ENCODE measurements at regions not wholly inside any gene's neighbourhood (a gene's known extent, or its start where the extent isn't known, plus 50 kb on each side); places are given as distances from the start of the nearest gene placed in this dataset.
A peak's percentile ranks its signal among the peaks of the same experiment; 100 is the strongest.

DNA sequence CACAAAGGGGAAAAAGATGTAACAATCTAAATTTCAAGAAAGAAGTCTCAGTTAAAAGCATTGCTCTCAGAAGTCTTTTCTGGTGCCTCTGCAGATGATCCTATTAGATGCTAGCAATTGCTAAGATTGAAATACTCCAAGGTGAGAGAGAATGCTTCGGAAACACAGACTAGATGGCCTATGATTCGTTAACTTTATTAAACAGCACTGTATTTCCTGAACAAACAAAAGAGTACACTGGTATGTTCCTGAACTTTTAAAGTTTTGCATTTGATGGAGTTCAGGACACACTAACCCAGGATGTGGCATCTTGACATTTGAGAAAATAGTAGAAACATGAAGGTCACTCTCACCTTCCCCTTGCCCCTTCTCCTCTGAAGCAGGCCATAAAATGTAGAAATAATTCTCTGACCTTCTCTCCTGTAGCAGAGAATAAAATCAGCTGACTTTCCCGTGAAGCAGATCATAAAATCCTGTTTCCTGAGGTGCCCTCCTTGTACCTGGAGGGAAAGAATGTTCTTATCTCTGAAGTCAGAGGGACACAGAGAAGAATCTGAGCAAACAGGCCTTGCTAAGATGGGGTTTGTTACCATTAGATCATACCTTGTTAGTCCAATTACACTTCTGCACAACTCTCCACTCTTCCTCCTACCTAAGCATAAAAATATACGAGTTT lies 142.9 kb upstream of the USP25 start:
- Histone ChIP-seq H3K27ac (ENCODE audit: insufficient read depth, low read length, poor library complexity, severe bottlenecking) (no peak overlapping the region), H3K4me1 (ENCODE audit: control insufficient read depth, insufficient read depth, low read length, poor library complexity, severe bottlenecking) (no peaks in the 10 kb centered on the region), H3K9me3 (ENCODE audit: control insufficient read depth in 2 of 2, low read length in 2 of 2) (no peaks in the 10 kb centered on the region), H3K4me3 (ENCODE audit: low read depth, low read length) (no peak overlapping the region), H3K27me3 (ENCODE audit: control insufficient read depth, insufficient read depth, low read length) (no peaks in the 10 kb centered on the region), H3K36me3 (ENCODE audit: control insufficient read depth, insufficient read depth, low read length) (no peaks in the 10 kb centered on the region)
- H3K27ac Mint-ChIP-seq = no peak overlapping the region
- H3K9me3 Mint-ChIP-seq = no peaks in the 10 kb centered on the region
- H3K36me3 Mint-ChIP-seq = no peaks in the 10 kb centered on the region
- ATAC-seq (ENCODE audit: low read depth in 2 of 2) (no peak), DNase-seq (no peak)
- H3K4me1 Mint-ChIP-seq = no peaks in the 10 kb centered on the region
- no peaks in the 10 kb centered on the region for H3K27me3 Mint-ChIP-seq
- H3K4me3 Mint-ChIP-seq = no peak overlapping the region

DNA sequence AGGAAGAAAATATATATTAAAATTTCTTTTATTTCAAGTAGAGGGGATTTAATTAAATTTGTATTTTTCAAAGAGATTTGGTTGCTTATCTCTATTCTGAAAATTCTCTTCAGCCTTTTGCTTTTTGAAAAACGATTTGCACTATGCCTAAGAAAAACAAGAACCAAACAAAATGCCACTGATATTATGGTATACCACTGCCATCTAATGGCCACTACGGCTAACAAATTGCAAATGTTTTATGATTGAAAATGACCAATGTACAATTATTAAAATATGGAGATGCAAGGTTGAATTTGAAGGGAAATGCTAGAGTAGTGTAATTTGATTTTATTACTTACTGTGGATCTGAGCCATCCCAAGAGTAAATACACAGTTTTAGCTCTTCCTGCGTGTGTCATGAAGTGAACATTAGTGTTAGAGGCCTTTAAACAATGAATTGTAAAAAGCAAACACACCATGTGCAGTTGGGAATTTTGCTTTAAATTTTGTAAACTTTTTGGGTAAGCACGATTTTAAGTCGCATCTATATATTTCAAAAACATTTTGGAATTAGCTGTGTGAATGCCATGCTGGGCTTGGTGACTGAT lies 137.4 kb upstream of the USP25 start:
- Mint-ChIP-seq H3K27me3 (peaks cover 18% of the 10 kb centered on the region), H3K36me3 (no peaks in the 10 kb centered on the region), H3K4me3 (no peak overlapping the region), H3K9me3 (no peaks in the 10 kb centered on the region), H3K27ac (no peak overlapping the region), H3K4me1 (no peaks in the 10 kb centered on the region)
- Histone ChIP-seq H3K27me3 (ENCODE audit: control insufficient read depth, insufficient read depth, low read length) (peaks cover 5% of the 10 kb centered on the region), H3K27ac (ENCODE audit: insufficient read depth, low read length, poor library complexity, severe bottlenecking) (no peak overlapping the region), H3K4me3 (ENCODE audit: low read depth, low read length) (no peak overlapping the region), H3K9me3 (ENCODE audit: control insufficient read depth in 2 of 2, low read length in 2 of 2) (no peaks in the 10 kb centered on the region), H3K36me3 (ENCODE audit: control insufficient read depth, insufficient read depth, low read length) (no peaks in the 10 kb centered on the region), H3K4me1 (ENCODE audit: control insufficient read depth, insufficient read depth, low read length, poor library complexity, severe bottlenecking) (no peaks in the 10 kb centered on the region)
- ATAC-seq (ENCODE audit: low read depth in 2 of 2) (no peak), DNase-seq (peak in 2 of 3 donors; percentile 43 to 50)

DNA sequence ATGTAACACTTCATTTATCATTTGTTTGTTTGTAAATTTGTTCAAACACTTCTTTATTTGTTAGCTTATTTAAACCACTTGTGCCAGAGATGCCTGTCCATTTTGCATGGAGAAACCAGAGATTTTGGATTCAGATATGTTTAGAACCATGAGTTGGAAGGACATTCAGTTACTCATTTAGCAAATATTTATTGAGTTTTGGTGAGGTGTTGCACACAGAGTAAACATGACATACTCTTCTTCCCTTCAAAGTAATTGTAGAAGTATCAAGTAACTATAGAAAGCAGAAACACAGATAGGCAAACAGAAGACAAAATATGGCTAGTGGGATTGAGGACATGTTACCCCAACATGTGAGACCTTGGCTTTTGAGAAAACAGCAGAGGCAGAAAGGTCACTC lies 136.8 kb upstream of the USP25 start:
- H3K27ac Mint-ChIP-seq = no peak overlapping the region
- ATAC-seq (ENCODE audit: low read depth in 2 of 2) = no peak
- no peak overlapping the region for H3K4me3 ChIP-seq (ENCODE audit: low read depth, low read length)

DNA sequence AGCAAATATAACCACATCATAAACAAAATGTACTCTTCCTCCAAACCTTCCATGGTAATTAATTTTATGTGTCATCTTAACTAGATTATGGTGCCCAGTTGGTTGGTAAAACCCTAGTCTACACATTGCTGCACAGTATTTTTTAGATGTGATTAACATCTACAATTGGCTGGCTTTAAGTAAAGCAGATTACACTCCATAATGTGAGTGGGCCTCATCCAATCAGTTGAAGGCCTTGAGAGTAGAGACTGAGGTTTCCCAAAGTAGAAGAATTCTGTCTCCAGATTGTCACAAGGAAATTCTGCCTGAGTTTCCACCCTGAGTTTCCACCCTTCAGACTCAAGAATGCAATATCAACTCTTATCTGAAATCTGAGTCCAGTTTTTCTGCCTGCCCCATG lies 128.4 kb upstream of the USP25 start:
- no peak for ATAC-seq (ENCODE audit: low read depth in 2 of 2)
- H3K9me3 ChIP-seq (ENCODE audit: control insufficient read depth in 2 of 2, low read length in 2 of 2) = no peaks in the 10 kb centered on the region
- Mint-ChIP-seq H3K27me3 (peaks cover 20% of the 10 kb centered on the region), H3K9me3 (peaks cover 0 to 1% (median 0%) of the 10 kb centered on the region in 7 donors), H3K4me3 (no peak overlapping the region), H3K36me3 (no peaks in the 10 kb centered on the region), H3K4me1 (no peaks in the 10 kb centered on the region), H3K27ac (no peak overlapping the region)
- no peaks in the 10 kb centered on the region for H3K4me1 ChIP-seq (ENCODE audit: control insufficient read depth, insufficient read depth, low read length, poor library complexity, severe bottlenecking)
- H3K36me3 ChIP-seq (ENCODE audit: control insufficient read depth, insufficient read depth, low read length) = no peaks in the 10 kb centered on the region
- no peaks in the 10 kb centered on the region for H3K27me3 ChIP-seq (ENCODE audit: control insufficient read depth, insufficient read depth, low read length)
- DNase-seq = no peak
- H3K4me3 ChIP-seq (ENCODE audit: low read depth, low read length) = no peak overlapping the region
- H3K27ac ChIP-seq (ENCODE audit: insufficient read depth, low read length, poor library complexity, severe bottlenecking) = no peak overlapping the region

More for the DNA sequence above, 136.8 kb upstream of the USP25 start:
- H3K4me3 Mint-ChIP-seq = no peak overlapping the region
- no peaks in the 10 kb centered on the region for H3K4me1 Mint-ChIP-seq
- Histone ChIP-seq H3K36me3 (ENCODE audit: control insufficient read depth, insufficient read depth, low read length) (no peaks in the 10 kb centered on the region), H3K9me3 (ENCODE audit: control insufficient read depth in 2 of 2, low read length in 2 of 2) (no peaks in the 10 kb centered on the region), H3K27me3 (ENCODE audit: control insufficient read depth, insufficient read depth, low read length) (peaks cover 5% of the 10 kb centered on the region), H3K4me1 (ENCODE audit: control insufficient read depth, insufficient read depth, low read length, poor library complexity, severe bottlenecking) (no peaks in the 10 kb centered on the region), H3K27ac (ENCODE audit: insufficient read depth, low read length, poor library complexity, severe bottlenecking) (no peak overlapping the region)
- H3K9me3 Mint-ChIP-seq = no peaks in the 10 kb centered on the region
- H3K36me3 Mint-ChIP-seq = no peaks in the 10 kb centered on the region
- peaks cover 19% of the 10 kb centered on the region for H3K27me3 Mint-ChIP-seq
- no peak for DNase-seq

DNA sequence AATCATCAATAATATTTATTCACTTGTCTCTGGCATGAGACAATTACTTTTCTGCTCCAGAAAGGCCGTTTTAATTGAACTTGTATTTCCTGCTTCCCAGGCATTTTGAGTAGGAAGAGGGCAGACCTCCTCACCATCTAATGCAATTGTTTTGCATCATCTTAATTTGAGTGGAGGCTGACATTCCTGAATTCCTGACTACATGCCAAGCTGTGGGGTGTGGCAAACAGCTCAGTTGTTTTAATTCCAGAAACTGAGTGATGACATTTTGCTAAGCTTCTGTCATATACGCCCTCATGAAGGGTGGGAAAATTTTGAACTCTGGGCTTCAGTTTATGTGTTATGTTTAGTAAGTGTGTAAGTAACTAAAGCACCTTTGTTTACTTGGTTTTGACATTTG lies 125.4 kb upstream of the USP25 start:
- H3K27ac Mint-ChIP-seq = no peak overlapping the region

DNA sequence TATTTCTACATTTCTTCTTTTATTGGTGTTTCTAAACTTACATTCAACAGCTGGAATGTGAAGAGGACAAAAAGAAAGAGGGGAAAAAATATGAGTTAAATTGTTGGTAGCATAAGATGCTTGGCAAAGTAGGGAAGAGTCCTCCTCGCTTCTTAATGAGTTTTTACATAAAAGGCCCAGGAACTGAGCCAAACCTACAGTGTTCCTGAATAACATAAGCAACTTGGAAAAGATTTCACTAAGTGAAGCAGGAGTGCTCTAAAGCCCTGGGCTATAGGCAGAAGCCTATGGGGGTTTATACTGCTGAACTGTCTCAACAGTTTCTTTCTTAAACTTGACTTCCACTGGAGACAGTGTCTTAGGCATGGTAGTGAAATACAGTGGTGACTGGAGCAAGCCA lies 115.0 kb upstream of the USP25 start:
- ATAC-seq (ENCODE audit: low read depth in 2 of 2) (no peak), DNase-seq (no peak)
- H3K36me3 Mint-ChIP-seq = no peaks in the 10 kb centered on the region
- H3K9me3 Mint-ChIP-seq = no peaks in the 10 kb centered on the region
- Histone ChIP-seq H3K9me3 (ENCODE audit: control insufficient read depth in 2 of 2, low read length in 2 of 2) (no peaks in the 10 kb centered on the region), H3K4me3 (ENCODE audit: low read depth, low read length) (no peak overlapping the region), H3K27me3 (ENCODE audit: control insufficient read depth, insufficient read depth, low read length) (no peaks in the 10 kb centered on the region), H3K4me1 (ENCODE audit: control insufficient read depth, insufficient read depth, low read length, poor library complexity, severe bottlenecking) (no peaks in the 10 kb centered on the region), H3K27ac (ENCODE audit: insufficient read depth, low read length, poor library complexity, severe bottlenecking) (no peak overlapping the region), H3K36me3 (ENCODE audit: control insufficient read depth, insufficient read depth, low read length) (no peaks in the 10 kb centered on the region)
- H3K27ac Mint-ChIP-seq = no peak overlapping the region
- no peaks in the 10 kb centered on the region for H3K4me1 Mint-ChIP-seq
- H3K4me3 Mint-ChIP-seq = no peak overlapping the region
- H3K27me3 Mint-ChIP-seq = peaks cover 4% of the 10 kb centered on the region

More for the DNA sequence above, 125.4 kb upstream of the USP25 start:
- Mint-ChIP-seq H3K27me3 (peaks cover 22% of the 10 kb centered on the region), H3K9me3 (peaks cover 0 to 1% (median 0%) of the 10 kb centered on the region in 7 donors), H3K4me3 (no peak overlapping the region), H3K4me1 (no peaks in the 10 kb centered on the region), H3K36me3 (no peaks in the 10 kb centered on the region)
- no peaks in the 10 kb centered on the region for H3K4me1 ChIP-seq (ENCODE audit: control insufficient read depth, insufficient read depth, low read length, poor library complexity, severe bottlenecking)
- ATAC-seq (ENCODE audit: low read depth in 2 of 2) = no peak
- H3K4me3 ChIP-seq (ENCODE audit: low read depth, low read length) = no peak overlapping the region
- H3K36me3 ChIP-seq (ENCODE audit: control insufficient read depth, insufficient read depth, low read length) = no peaks in the 10 kb centered on the region
- H3K27ac ChIP-seq (ENCODE audit: insufficient read depth, low read length, poor library complexity, severe bottlenecking) = no peak overlapping the region
- H3K27me3 ChIP-seq (ENCODE audit: control insufficient read depth, insufficient read depth, low read length) = no peaks in the 10 kb centered on the region
- no peaks in the 10 kb centered on the region for H3K9me3 ChIP-seq (ENCODE audit: control insufficient read depth in 2 of 2, low read length in 2 of 2)
- DNase-seq = no peak

DNA sequence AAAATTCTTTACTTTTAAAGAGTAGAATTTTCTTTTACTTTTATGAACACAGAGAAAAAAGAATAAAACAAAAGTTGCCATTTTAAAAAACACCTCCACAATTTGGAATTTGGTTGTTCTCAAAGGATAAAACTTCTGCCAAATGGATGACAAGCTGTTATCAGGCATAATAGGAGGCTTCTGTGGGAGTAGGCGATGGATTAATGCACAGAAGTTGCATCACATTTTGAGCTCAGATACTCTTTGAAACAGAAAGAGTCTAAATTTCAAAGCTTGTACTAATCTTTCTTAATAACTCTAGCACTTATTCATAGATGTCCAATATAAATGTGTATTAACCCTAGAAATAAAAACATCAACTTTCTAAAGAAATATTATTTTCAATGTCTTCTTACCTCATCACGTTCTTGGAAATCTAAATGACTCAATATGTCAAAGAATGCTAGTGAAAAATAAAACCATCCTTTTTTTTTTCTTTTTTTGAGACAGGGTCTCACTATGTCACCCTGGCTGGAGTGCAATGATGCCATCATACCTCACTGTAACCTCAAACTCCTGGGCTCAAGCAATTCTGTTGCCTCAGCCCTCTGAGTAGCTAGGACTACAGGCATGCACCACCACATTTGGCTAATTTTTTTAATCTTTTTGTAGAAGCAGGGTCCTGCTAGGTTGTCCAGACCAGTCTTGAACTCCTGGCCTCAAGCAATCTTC lies 112.8 kb upstream of the USP25 start:
- no peaks in the 10 kb centered on the region for H3K9me3 Mint-ChIP-seq
- no peaks in the 10 kb centered on the region for H3K4me1 Mint-ChIP-seq
- H3K27me3 Mint-ChIP-seq = peaks cover 4% of the 10 kb centered on the region
- no peaks in the 10 kb centered on the region for H3K36me3 Mint-ChIP-seq
- H3K4me1 ChIP-seq (ENCODE audit: control insufficient read depth, insufficient read depth, low read length, poor library complexity, severe bottlenecking) = no peaks in the 10 kb centered on the region
- no peak overlapping the region for H3K27ac ChIP-seq (ENCODE audit: insufficient read depth, low read length, poor library complexity, severe bottlenecking)
- ATAC-seq (ENCODE audit: low read depth in 2 of 2) (no peak), DNase-seq (no peak)
- no peak overlapping the region for H3K4me3 ChIP-seq (ENCODE audit: low read depth, low read length)
- H3K4me3 Mint-ChIP-seq = no peak overlapping the region
- H3K9me3 ChIP-seq (ENCODE audit: control insufficient read depth in 2 of 2, low read length in 2 of 2) = no peaks in the 10 kb centered on the region
- H3K36me3 ChIP-seq (ENCODE audit: control insufficient read depth, insufficient read depth, low read length) = no peaks in the 10 kb centered on the region
- no peaks in the 10 kb centered on the region for H3K27me3 ChIP-seq (ENCODE audit: control insufficient read depth, insufficient read depth, low read length)
- no peak overlapping the region for H3K27ac Mint-ChIP-seq

DNA sequence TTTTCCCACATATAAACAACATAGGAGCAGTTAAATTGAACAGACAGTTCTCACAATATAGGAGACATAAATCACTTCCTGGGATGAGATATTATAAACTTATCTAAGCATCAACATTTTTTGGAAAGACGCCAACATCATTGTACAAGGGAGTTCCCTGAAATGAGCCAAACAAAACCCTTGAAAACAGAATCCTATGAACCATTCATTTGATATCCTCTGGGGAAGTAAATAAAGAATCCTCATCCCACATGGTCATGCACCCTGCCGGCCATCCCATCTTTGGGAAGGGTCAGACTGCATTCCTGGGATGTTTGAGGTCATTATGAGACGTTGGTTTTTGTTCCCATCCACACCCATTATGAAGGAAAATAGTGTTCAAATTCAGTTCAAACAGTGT lies 111.8 kb upstream of the USP25 start:
- Mint-ChIP-seq H3K4me1 (no peaks in the 10 kb centered on the region), H3K27me3 (peaks cover 4% of the 10 kb centered on the region), H3K9me3 (no peaks in the 10 kb centered on the region), H3K4me3 (no peak overlapping the region), H3K27ac (no peak overlapping the region), H3K36me3 (no peaks in the 10 kb centered on the region)
- Histone ChIP-seq H3K9me3 (ENCODE audit: control insufficient read depth in 2 of 2, low read length in 2 of 2) (no peaks in the 10 kb centered on the region), H3K36me3 (ENCODE audit: control insufficient read depth, insufficient read depth, low read length) (no peaks in the 10 kb centered on the region), H3K27ac (ENCODE audit: insufficient read depth, low read length, poor library complexity, severe bottlenecking) (no peak overlapping the region), H3K4me1 (ENCODE audit: control insufficient read depth, insufficient read depth, low read length, poor library complexity, severe bottlenecking) (no peaks in the 10 kb centered on the region), H3K4me3 (ENCODE audit: low read depth, low read length) (no peak overlapping the region), H3K27me3 (ENCODE audit: control insufficient read depth, insufficient read depth, low read length) (no peaks in the 10 kb centered on the region)
- ATAC-seq (ENCODE audit: low read depth in 2 of 2) (no peak), DNase-seq (no peak)

All from CD4-positive, CD25-positive, alpha-beta regulatory T cell (primary cell).